ENCODE measurements at regions not wholly inside any gene's neighbourhood (a gene's known extent, or its start where the extent isn't known, plus 50 kb on each side); places are given as distances from the start of the nearest gene placed in this dataset.

DNA sequence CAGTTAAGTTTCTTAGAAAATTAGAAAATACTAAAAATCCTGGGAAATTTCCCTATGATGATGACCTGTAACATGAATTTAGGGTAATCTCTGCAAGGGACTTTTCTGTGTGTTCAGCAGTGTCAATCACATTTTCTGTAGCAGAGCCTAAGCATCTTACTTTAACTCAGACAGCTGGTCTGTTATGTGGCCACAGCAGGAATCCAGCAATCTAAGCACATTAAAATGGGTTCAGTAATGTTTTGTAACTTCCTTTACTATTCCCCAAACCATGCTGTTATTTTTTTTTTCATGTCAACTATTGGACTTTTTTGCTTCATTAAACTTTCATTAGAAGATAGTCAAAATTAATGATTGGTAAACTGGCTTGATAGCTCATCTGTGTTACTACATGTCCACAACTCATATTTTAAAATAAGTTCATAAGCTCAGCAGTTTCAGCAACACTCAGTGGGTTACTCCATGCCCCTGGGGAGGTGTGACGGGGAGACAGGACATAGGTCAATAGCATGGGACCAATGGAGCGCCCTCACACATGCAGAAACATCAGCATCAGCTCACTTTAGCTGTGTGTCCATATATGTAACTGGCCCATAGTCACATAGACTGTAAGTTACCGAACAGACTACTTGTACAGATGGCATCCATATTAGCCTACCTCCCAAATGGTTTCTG, 168.0 kb upstream of the PACRGL start:
- no peak overlapping the region for H3K27ac ChIP-seq
- H3K4me3 ChIP-seq, result no peak overlapping the region
- H3K27me3 ChIP-seq (replicated peaks; ENCODE audit: insufficient read depth), result no peaks in the 10 kb centered on the region
- no peak for DNase-seq (ENCODE audit: low spot score)
- H3K9me3 ChIP-seq, result no peaks in the 10 kb centered on the region
- no peak for ATAC-seq (ENCODE audit: insufficient number of reproducible peaks, low FRiP score, low read depth)
- H3K4me1 ChIP-seq (ENCODE audit: control insufficient read depth in 1 of 2, low read depth in 2 of 2), result no peaks in the 10 kb centered on the region
- peaks cover 13% of the 10 kb centered on the region for H3K36me3 ChIP-seq
- TF ChIP-seq, protein P1, sequence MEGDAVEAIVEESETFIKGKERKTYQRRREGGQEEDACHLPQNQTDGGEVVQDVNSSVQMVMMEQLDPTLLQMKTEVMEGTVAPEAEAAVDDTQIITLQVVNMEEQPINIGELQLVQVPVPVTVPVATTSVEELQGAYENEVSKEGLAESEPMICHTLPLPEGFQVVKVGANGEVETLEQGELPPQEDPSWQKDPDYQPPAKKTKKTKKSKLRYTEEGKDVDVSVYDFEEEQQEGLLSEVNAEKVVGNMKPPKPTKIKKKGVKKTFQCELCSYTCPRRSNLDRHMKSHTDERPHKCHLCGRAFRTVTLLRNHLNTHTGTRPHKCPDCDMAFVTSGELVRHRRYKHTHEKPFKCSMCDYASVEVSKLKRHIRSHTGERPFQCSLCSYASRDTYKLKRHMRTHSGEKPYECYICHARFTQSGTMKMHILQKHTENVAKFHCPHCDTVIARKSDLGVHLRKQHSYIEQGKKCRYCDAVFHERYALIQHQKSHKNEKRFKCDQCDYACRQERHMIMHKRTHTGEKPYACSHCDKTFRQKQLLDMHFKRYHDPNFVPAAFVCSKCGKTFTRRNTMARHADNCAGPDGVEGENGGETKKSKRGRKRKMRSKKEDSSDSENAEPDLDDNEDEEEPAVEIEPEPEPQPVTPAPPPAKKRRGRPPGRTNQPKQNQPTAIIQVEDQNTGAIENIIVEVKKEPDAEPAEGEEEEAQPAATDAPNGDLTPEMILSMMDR (IDR thresholded peaks at IDR 0.05), result no peak

DNA sequence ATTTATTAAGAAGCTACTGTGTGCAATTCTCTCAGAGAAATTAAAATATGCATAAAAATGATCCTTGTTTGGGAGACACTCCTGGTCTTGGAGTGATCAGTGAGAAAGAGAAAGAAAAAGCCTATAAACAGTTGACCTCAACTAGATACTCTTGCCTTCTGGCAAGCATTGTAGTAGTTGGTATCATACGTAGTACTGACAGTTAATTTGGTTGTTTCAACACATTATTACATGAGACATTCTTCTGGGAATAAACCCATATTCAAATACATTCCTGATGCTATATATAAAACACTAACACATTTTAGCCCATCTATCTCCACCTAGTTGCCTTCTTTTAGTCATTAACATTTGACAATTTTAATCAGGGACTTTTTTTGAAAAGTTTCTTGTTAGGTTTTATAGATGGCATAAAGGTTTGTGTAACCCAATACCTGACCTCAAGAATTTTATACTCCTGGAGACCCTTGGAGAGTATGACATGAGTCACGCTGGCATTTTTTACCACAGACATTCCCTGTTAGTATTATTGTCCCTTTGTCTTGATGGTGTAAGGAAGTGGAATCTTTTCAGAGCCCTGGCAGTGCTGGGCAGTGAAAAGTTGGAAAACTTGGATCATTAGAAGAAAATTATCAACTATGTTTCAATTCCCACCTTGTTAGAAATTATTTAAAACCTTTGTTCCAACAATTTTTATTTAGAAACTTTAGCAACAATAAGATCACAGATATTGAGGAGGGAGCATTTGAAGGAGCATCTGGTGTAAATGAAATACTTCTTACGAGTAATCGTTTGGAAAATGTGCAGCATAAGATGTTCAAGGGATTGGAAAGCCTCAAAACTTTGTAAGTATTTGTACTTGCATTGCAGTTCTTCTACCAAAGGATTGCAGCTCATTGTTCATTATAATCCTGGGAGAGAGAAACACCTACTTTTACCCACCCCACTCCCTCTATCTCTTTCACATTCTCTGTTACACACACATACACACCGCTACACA, 167.1 kb upstream of the PACRGL start:
- ATAC-seq (ENCODE audit: insufficient number of reproducible peaks, low FRiP score, low read depth) (no peak), DNase-seq (ENCODE audit: low spot score) (no peak)
- no peaks in the 10 kb centered on the region for H3K27me3 ChIP-seq (replicated peaks; ENCODE audit: insufficient read depth)
- no peaks in the 10 kb centered on the region for H3K4me1 ChIP-seq (ENCODE audit: control insufficient read depth in 1 of 2, low read depth in 2 of 2)
- no peaks in the 10 kb centered on the region for H3K9me3 ChIP-seq
- no peak overlapping the region for H3K4me3 ChIP-seq
- H3K36me3 ChIP-seq, result peaks cover 13% of the 10 kb centered on the region
- TF ChIP-seq, protein P1 (IDR thresholded peaks at IDR 0.05), result no peak
- no peak overlapping the region for H3K27ac ChIP-seq

DNA sequence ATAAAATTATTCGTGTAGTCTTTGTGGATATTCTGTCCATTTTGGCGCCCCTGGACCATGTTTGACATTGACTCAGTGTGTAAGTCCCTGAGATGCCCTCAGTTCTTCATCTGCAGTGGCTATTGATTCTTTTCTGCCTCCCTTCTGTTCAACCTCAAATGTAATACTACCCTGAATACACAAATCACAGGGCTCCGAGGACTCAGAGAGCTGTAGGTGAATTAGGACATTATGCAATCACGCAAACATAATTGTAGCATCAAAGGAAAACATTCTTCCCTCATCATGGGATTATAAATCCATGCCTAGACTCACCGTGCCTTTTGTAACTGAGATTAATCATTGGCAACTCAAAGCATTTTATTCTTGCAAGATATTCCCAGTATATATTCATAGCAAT, 161.4 kb upstream of the PACRGL start:
- TF ChIP-seq, protein P1 (IDR thresholded peaks at IDR 0.05), result no peak

DNA sequence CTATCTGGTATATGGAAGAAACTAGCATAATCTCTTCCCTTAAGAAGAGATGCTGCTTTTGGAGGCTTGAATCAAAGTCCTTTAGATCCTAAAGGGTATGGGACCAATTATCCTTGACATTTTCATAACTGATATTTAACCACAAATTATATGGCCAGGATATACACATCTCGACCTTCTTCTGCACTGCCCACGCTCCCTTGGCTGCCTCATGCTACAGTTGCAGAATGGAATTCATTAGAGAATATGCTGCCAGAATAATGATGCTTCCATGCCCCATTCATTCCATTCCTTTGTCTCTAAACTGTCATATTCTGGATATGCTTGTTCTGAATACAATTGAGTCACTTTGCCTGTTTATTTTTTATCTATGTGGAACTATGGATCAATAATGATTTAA, 157.1 kb upstream of the PACRGL start:
- no peak overlapping the region for H3K4me3 ChIP-seq
- no peaks in the 10 kb centered on the region for H3K9me3 ChIP-seq
- DNase-seq (ENCODE audit: low spot score) (no peak), ATAC-seq (ENCODE audit: insufficient number of reproducible peaks, low FRiP score, low read depth) (no peak)
- H3K36me3 ChIP-seq, result no peaks in the 10 kb centered on the region
- no peak overlapping the region for H3K27ac ChIP-seq
- TF ChIP-seq, protein P1 (IDR thresholded peaks at IDR 0.05), result no peak
- H3K4me1 ChIP-seq (ENCODE audit: control insufficient read depth in 1 of 2, low read depth in 2 of 2), result no peaks in the 10 kb centered on the region
- no peaks in the 10 kb centered on the region for H3K27me3 ChIP-seq (replicated peaks; ENCODE audit: insufficient read depth)

More for the DNA sequence above, 161.4 kb upstream of the PACRGL start:
- no peak overlapping the region for H3K27ac ChIP-seq
- DNase-seq (ENCODE audit: low spot score) (no peak), ATAC-seq (ENCODE audit: insufficient number of reproducible peaks, low FRiP score, low read depth) (no peak)
- peaks cover 10% of the 10 kb centered on the region for H3K36me3 ChIP-seq
- no peaks in the 10 kb centered on the region for H3K27me3 ChIP-seq (replicated peaks; ENCODE audit: insufficient read depth)
- no peaks in the 10 kb centered on the region for H3K9me3 ChIP-seq
- H3K4me1 ChIP-seq (ENCODE audit: control insufficient read depth in 1 of 2, low read depth in 2 of 2), result no peaks in the 10 kb centered on the region
- no peak overlapping the region for H3K4me3 ChIP-seq

- no peaks in the 10 kb centered on the region for H3K36me3 ChIP-seq
- H3K4me3 ChIP-seq, result no peak overlapping the region
- TF ChIP-seq, protein P1 (IDR thresholded peaks at IDR 0.05), result peak; percentile 45
- H3K9me3 ChIP-seq, result no peaks in the 10 kb centered on the region
- no peaks in the 10 kb centered on the region for H3K27me3 ChIP-seq (replicated peaks; ENCODE audit: insufficient read depth)
- H3K4me1 ChIP-seq (ENCODE audit: control insufficient read depth in 1 of 2, low read depth in 2 of 2), result no peaks in the 10 kb centered on the region
- ATAC-seq (ENCODE audit: insufficient number of reproducible peaks, low FRiP score, low read depth) (no peak), DNase-seq (ENCODE audit: low spot score) (no peak)
- no peak overlapping the region for H3K27ac ChIP-seq
Observed at GRCh38 chr4:20544645-20545044, 155.6 kb upstream of the PACRGL start.

Data from thoracic aorta (tissue), 2 donors.